GM19467 (cell line): ENCODE measurements at regions not wholly inside any gene's neighbourhood (a gene's known extent, or its start where the extent isn't known, plus 50 kb on each side); places are given as distances from the start of the nearest gene placed in this dataset.
"Not testable (repeated sequence)": the region's sequence is repeated elsewhere in the genome, so short reads cannot be mapped to it uniquely, and the experiment has no call there.

Experiments
- ATAC-seq: cut with Tn5 transposase; IDR thresholded peaks from one replicate; pipeline ENCODE4 v1.9.1; 2021; ENCODE audit warnings: mild to moderate bottlenecking, moderate library complexity; ENCODE audit not compliant: unreplicated experiment

- ATAC-seq: no peak
These were observed 215.6 kb downstream of the RPLP1 start for GRCh38 chr15:69668039-69668705.

GRCh38 chr15:69668963-69669362 is 216.3 kb downstream of the RPLP1 start:
- ATAC-seq: peak; percentile 58

- no peak for ATAC-seq
These were observed 216.8 kb downstream of the RPLP1 start for GRCh38 chr15:69669446-69669845.

- no peak for ATAC-seq
These were observed 220.8 kb downstream of the RPLP1 start for GRCh38 chr15:69673291-69673881.

GRCh38 chr15:69675731-69676130 is 223.1 kb downstream of the RPLP1 start:
- no peak for ATAC-seq

GRCh38 chr15:69677403-69677802 is 224.8 kb downstream of the RPLP1 start:
- ATAC-seq: no peak

- peak; percentile 85 for ATAC-seq
These were observed 227.1 kb downstream of the RPLP1 start for GRCh38 chr15:69679623-69680228.

GRCh38 chr15:69684823-69685222 is 232.2 kb downstream of the RPLP1 start:
- not testable (repeated sequence) for ATAC-seq

GRCh38 chr15:69685512-69686452 is 233.2 kb downstream of the RPLP1 start:
- ATAC-seq: no peak

GRCh38 chr15:69686626-69687025 is 234.0 kb downstream of the RPLP1 start:
- ATAC-seq: no peak

- no peak for ATAC-seq
These were observed 236.5 kb downstream of the RPLP1 start for GRCh38 chr15:69689133-69689532.

GRCh38 chr15:69691307-69692015 is 238.8 kb downstream of the RPLP1 start:
- no peak for ATAC-seq

- ATAC-seq: no peak
These were observed 239.7 kb downstream of the RPLP1 start for GRCh38 chr15:69692342-69692741.

- ATAC-seq: no peak
These were observed 240.4 kb downstream of the RPLP1 start for GRCh38 chr15:69693059-69693458.

- ATAC-seq: no peak
These were observed 244.3 kb downstream of the RPLP1 start for GRCh38 chr15:69696946-69697345.

GRCh38 chr15:69697916-69698315 is 245.3 kb downstream of the RPLP1 start:
- ATAC-seq: no peak

- ATAC-seq: no peak
These were observed 246.5 kb downstream of the RPLP1 start for GRCh38 chr15:69699096-69699495.

- ATAC-seq: no peak
These were observed 247.8 kb downstream of the RPLP1 start for GRCh38 chr15:69700380-69700779.

GRCh38 chr15:69701198-69701597 is 248.6 kb downstream of the RPLP1 start:
- no peak for ATAC-seq

GRCh38 chr15:69703532-69704187 is 251.0 kb downstream of the RPLP1 start:
- ATAC-seq: no peak
